Central memory CD8-positive, alpha-beta T cell (primary cell): ENCODE measurements at regions not wholly inside any gene's neighbourhood (a gene's known extent, or its start where the extent isn't known, plus 50 kb on each side); places are given as distances from the start of the nearest gene placed in this dataset.
"Not testable (repeated sequence)": the region's sequence is repeated elsewhere in the genome, so short reads cannot be mapped to it uniquely, and the experiment has no call there.

ENCODE experiments used
- ATAC-seq: fragments of 150-1000 bp; cut with Tn5 transposase; replicated peaks from 2 replicates; pipeline ENCODE4 v1.10.0; 2022; ENCODE audit warnings: mild to moderate bottlenecking, moderate FRiP score, moderate number of reproducible peaks; ENCODE audit not compliant: poor library complexity, severe bottlenecking; ENCODE audit errors: extremely low read depth
- DNase-seq, 2 donors: peaks; one replicate each; pipeline ENCODE4 v3.0.0; 2021; ENCODE audit warnings: low spot score in 2 of 2
- H3K27ac Mint-ChIP-seq: one replicate; pipeline ENCODE4 v1.8.0; 2022; ENCODE audit warnings: low read depth, mild to moderate bottlenecking, moderate library complexity, mixed read lengths
- H3K27me3 Mint-ChIP-seq: one replicate; pipeline ENCODE4 v1.8.0; 2022; ENCODE audit warnings: mixed read lengths
- H3K36me3 Mint-ChIP-seq: one replicate; pipeline ENCODE4 v1.8.0; 2022; ENCODE audit warnings: mild to moderate bottlenecking, moderate library complexity, mixed read lengths; ENCODE audit not compliant: insufficient read depth
- H3K4me1 Mint-ChIP-seq: one replicate; pipeline ENCODE4 v1.8.0; 2022; ENCODE audit warnings: mixed read lengths
- H3K4me3 Mint-ChIP-seq: one replicate; pipeline ENCODE4 v1.8.0; 2022; ENCODE audit warnings: mild to moderate bottlenecking, moderate library complexity, mixed read lengths
- H3K9me3 Mint-ChIP-seq: one replicate; pipeline ENCODE4 v1.8.0; 2022; ENCODE audit warnings: mixed read lengths

DNA sequence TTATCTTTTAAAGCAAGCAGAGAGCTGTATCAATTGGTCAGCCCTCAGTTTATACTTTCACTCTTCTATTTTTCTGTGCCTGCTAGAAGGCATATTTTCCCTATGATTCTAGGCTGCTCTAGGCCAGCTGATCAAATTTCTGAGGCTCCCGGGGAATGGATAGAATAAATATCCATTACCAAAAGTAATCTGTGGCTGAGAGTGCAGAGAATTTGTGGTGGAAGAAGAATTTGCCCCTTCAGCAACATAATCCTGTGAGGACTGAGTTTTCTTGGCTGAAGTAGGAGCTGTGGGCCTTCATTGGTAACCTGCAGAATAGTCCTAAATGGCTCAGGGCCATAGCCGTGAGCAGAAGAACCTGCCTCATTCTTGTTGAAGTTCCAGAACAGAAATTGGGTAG lies 314.6 kb upstream of the CASK start:
- Mint-ChIP-seq H3K9me3 (no peaks in the 10 kb centered on the region), H3K4me3 (no peak overlapping the region), H3K27me3 (no peaks in the 10 kb centered on the region), H3K27ac (no peak overlapping the region), H3K4me1 (no peaks in the 10 kb centered on the region), H3K36me3 (no peaks in the 10 kb centered on the region)
- no peak for ATAC-seq
- no peak for DNase-seq

DNA sequence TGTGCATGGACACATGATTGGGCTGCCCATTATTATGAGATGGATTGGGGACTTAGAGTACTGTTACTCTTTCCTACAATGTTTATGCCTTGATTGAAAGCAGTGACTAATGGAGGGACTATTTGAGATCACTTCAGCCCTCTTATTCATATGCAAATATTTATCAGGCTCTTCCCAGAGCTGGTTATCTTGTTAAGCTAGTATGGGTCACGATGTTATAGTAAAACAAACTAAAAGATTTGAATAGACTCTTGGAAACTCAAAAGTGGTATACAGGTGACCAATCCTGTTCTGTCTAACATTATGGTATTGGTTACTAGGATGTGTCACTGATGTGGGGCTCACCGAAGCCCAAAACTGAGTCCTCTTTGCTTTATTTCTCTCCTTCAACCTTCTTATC lies 306.2 kb upstream of the CASK start:
- no peak overlapping the region for H3K27ac Mint-ChIP-seq
- no peaks in the 10 kb centered on the region for H3K4me1 Mint-ChIP-seq
- DNase-seq: no peak
- no peak for ATAC-seq
- no peaks in the 10 kb centered on the region for H3K36me3 Mint-ChIP-seq
- H3K9me3 Mint-ChIP-seq: peaks cover 18% of the 10 kb centered on the region
- peaks cover 12% of the 10 kb centered on the region for H3K27me3 Mint-ChIP-seq
- no peak overlapping the region for H3K4me3 Mint-ChIP-seq

DNA sequence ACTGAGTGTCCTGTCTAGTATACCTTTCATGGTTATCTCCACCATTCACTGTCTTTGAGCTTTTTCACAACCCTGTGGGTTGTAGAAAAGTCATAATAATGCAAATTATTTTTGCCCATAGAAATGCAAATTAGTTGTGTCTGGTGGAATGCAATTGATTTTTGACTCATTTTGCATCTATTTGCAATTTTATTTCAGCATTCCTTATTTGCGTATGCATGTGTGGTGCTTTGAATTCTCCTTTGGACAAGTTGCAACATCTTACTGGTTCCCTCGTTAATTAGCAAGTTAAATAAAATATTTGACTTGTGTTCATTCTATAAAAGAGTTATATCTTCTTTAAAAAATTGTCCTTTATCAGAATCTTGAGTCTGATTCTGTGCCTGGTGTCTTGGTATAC lies 297.3 kb upstream of the CASK start:
- ATAC-seq: no peak
- Mint-ChIP-seq H3K4me1 (no peaks in the 10 kb centered on the region), H3K36me3 (no peaks in the 10 kb centered on the region), H3K4me3 (no peak overlapping the region), H3K9me3 (peaks cover 6% of the 10 kb centered on the region), H3K27ac (no peak overlapping the region), H3K27me3 (no peaks in the 10 kb centered on the region)
- no peak for DNase-seq

DNA sequence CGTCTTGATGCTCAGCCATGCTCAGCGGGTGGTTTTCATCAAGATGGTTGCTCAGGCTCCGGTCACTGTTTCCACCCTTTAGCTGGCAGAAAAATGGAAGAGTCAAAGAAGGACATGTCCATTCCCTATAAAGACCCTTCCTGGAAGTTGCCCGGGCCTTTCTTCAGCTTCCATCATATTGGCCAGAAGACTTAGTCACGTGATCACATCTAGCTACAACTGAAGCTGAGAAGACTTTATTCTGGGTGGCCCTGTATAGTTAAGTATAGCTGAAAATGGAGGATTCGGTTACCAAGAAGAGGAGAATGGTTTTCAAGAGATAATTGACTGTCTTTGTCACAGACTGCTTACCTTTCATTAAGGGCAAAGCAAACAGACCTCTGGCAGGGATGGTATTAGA lies 296.7 kb upstream of the CASK start:
- Mint-ChIP-seq H3K36me3 (no peaks in the 10 kb centered on the region), H3K4me3 (no peak overlapping the region), H3K27me3 (no peaks in the 10 kb centered on the region), H3K9me3 (peaks cover 5% of the 10 kb centered on the region), H3K27ac (no peak overlapping the region), H3K4me1 (no peaks in the 10 kb centered on the region)
- no peak for ATAC-seq
- no peak for DNase-seq

DNA sequence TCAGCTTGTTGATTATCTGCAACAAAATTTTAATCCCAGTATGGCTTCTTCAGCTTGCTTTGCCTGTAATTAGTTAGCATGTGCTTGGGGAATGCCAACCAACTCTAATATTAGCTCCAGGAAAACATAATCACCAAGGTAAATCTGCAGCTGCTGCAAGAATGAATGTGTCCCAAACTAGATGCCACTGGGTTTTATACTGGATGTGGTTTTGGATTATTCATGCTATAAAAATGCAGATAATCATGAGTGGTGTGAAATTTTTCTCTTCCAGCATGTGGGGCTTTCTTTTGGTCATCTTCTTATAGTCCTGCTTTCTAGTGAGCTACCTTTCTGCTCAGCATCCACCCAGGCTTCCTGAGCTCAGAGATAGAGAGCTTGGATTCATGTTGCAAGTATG lies 295.9 kb upstream of the CASK start:
- H3K4me3 Mint-ChIP-seq: no peak overlapping the region
- ATAC-seq (no peak), DNase-seq (no peak)
- H3K4me1 Mint-ChIP-seq: no peaks in the 10 kb centered on the region
- H3K36me3 Mint-ChIP-seq: no peaks in the 10 kb centered on the region
- H3K9me3 Mint-ChIP-seq: no peaks in the 10 kb centered on the region
- H3K27me3 Mint-ChIP-seq: no peaks in the 10 kb centered on the region
- no peak overlapping the region for H3K27ac Mint-ChIP-seq

DNA sequence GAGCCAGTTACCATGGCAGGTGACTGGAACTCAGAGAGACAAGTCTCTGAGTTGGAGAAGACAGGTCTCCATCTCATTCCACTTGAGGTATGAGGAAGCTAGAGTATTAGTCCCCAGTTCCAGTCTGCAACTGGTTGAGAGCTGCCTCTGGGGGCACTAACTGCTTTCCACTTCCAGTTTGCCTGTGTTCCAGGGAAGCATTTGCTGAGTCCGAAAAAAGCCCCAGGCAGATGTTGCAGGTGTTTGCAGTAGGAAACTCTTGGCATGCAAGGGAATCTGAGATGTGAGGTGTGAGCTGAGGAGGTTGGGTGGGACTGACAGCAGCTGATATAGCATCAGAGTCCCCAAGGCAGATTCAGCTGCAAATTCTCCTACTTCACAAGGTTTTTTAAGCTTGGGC lies 272.2 kb upstream of the CASK start:
- Mint-ChIP-seq H3K27me3 (no peaks in the 10 kb centered on the region), H3K27ac (no peak overlapping the region), H3K9me3 (peaks cover 5% of the 10 kb centered on the region), H3K4me3 (no peak overlapping the region), H3K36me3 (no peaks in the 10 kb centered on the region), H3K4me1 (no peaks in the 10 kb centered on the region)
- DNase-seq (no peak), ATAC-seq (no peak)

DNA sequence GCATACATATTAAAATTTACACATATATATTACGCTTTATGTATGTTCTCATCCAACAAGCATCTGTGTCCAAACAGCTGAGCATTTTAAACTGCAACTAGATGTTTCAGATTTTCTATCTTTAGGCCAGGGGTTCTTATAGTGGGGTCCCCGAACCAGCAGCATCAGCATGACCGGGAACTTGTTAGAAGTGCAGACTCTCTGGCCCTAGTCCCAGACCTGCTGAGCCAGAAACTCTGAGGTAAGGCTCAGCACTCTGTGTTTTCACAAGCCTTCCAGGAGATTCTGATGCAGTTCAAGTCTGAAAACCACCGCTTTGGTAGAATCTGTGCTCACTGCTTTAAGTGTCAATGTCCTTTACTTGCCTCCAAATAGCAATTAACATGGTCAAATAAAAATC lies 266.2 kb upstream of the CASK start:
- ATAC-seq (no peak), DNase-seq (no peak)
- no peak overlapping the region for H3K27ac Mint-ChIP-seq
- no peak overlapping the region for H3K4me3 Mint-ChIP-seq
- peaks cover 5% of the 10 kb centered on the region for H3K4me1 Mint-ChIP-seq
- no peaks in the 10 kb centered on the region for H3K27me3 Mint-ChIP-seq
- H3K9me3 Mint-ChIP-seq: peaks cover 5% of the 10 kb centered on the region
- H3K36me3 Mint-ChIP-seq: no peaks in the 10 kb centered on the region

DNA sequence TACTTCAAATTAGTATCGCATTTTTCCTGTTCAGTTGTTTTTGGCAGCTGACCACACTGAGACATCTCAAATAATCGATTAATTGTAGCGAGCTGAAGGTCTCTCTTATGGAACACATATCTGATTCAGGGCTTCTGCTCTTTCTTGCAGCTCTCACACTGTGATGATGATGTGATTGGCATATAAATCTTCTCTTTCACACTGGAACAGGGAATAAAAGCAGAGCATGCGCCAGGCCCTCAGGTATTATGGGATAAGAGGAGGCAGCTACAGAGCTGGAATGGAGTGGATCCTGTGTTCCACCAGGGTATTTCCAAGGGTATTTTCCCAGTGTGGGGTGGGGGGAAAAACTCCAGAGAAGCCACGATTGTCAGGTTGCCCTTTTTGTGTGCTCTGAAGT lies 265.4 kb upstream of the CASK start:
- H3K27me3 Mint-ChIP-seq: no peaks in the 10 kb centered on the region
- no peak overlapping the region for H3K27ac Mint-ChIP-seq
- no peak for ATAC-seq
- DNase-seq: no peak
- H3K4me3 Mint-ChIP-seq: no peak overlapping the region
- no peaks in the 10 kb centered on the region for H3K36me3 Mint-ChIP-seq
- H3K9me3 Mint-ChIP-seq: peaks cover 5% of the 10 kb centered on the region
- peaks cover 5% of the 10 kb centered on the region for H3K4me1 Mint-ChIP-seq

DNA sequence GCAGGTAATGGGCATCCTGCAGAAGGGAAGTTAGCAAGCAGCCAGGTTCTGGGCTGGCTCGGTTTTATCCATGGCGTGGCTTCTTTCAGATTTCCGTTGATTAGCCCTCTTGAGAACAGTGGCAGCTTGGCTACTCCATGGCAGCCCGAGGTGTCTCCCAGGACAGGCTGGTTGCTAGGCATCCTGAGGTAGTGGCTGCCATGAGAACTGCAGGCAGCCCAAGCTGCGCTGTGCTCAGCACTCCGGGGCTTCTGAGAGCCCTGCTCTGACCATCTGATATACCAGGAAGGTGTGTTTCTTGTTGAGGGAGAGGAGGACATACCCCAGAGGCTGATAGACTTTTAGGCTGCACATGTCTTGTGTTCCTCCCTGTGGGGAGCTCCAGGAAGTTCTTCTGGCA lies 253.4 kb upstream of the CASK start:
- no peak for DNase-seq
- H3K4me3 Mint-ChIP-seq: no peak overlapping the region
- no peaks in the 10 kb centered on the region for H3K4me1 Mint-ChIP-seq
- ATAC-seq: no peak
- peaks cover 3% of the 10 kb centered on the region for H3K36me3 Mint-ChIP-seq
- H3K27me3 Mint-ChIP-seq: no peaks in the 10 kb centered on the region
- no peak overlapping the region for H3K27ac Mint-ChIP-seq
- H3K9me3 Mint-ChIP-seq: no peaks in the 10 kb centered on the region

DNA sequence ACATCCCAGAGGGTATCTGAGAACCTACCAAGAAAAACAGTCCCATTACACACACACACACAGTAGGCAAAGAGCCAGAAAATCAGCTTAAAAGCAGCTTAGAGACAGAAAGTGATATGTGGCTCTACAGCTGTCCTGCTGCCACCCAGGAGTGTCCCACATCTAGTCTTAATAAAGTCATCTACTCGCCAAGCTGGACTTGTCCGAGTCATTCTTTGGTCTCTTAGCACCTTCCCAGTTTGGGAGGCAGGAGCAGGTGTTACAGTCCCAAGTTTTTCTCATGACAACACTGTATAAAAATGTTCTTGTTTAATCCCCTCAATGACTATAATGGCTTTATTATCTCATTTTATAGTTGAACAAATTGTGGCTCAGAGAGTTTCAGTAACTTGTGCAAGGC lies 252.5 kb upstream of the CASK start:
- ATAC-seq: no peak
- Mint-ChIP-seq H3K9me3 (no peaks in the 10 kb centered on the region), H3K4me1 (no peaks in the 10 kb centered on the region), H3K27ac (no peak overlapping the region), H3K27me3 (no peaks in the 10 kb centered on the region), H3K4me3 (no peak overlapping the region), H3K36me3 (peaks cover 3% of the 10 kb centered on the region)
- no peak for DNase-seq

DNA sequence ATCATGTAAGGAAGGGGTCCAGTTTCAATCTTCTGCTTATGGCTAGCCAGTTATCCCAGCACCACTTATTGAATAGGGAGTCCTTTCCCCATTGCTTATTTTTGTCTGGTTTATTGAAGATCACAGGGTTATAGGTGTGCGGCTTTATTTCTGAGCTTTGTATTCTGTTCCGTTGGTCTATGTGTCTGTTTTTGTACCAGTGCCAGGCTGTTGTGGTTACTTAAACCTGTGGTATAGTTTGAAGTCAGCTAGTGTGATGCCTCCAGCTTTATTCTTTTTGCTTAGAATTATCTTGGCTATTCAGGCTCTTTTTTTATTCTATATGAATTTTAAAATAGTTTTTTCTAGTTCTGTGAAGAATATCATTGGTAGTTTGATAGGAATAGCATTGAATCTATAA lies 234.6 kb upstream of the CASK start:
- H3K4me1 Mint-ChIP-seq, DNase-seq, H3K27ac Mint-ChIP-seq, H3K9me3 Mint-ChIP-seq, H3K27me3 Mint-ChIP-seq, H3K36me3 Mint-ChIP-seq, H3K4me3 Mint-ChIP-seq, ATAC-seq: not testable (repeated sequence)

DNA sequence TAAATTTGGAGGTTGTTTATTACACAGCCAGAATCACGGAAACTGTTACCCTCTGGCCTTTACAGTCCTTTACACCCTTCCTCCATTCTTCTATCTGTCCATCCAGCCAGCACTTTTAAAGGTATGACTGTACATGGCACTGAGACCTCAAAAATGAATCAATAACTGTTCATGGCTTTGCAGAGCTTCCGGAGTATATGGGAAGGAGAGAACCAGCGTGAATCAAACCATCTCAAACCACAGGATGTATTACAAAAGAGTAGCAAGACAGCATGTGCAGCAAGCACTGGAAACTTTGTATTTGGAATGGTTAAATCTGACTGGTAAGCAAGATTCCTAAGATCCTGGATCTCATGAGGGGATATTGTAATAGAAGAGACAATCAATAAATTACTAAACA lies 228.5 kb upstream of the CASK start:
- DNase-seq (no peak), ATAC-seq (no peak)
- Mint-ChIP-seq H3K4me1 (peaks cover 8% of the 10 kb centered on the region), H3K27ac (no peak overlapping the region), H3K9me3 (no peaks in the 10 kb centered on the region), H3K27me3 (no peaks in the 10 kb centered on the region), H3K4me3 (no peak overlapping the region), H3K36me3 (no peaks in the 10 kb centered on the region)

DNA sequence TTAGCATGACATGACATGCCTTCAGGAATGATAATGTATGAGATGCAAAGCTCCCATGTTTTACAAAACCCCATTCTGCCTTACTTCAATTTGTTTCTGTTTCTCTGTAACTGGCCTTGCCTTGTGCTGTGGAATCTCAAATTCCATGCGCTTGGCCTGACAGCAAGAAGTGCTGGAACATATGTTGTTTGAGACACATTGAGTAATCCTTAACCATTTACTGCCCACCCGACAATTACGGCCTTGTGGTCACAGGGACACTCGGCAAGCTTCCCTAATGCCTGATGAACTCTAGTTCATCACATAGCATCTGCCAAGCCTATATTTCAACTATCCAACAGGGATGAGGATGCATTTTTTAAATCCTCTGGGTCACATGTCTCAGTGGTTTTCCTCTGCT lies 226.4 kb upstream of the CASK start:
- no peaks in the 10 kb centered on the region for H3K27me3 Mint-ChIP-seq
- peaks cover 8% of the 10 kb centered on the region for H3K4me1 Mint-ChIP-seq
- H3K27ac Mint-ChIP-seq: no peak overlapping the region
- no peaks in the 10 kb centered on the region for H3K36me3 Mint-ChIP-seq
- H3K9me3 Mint-ChIP-seq: no peaks in the 10 kb centered on the region
- H3K4me3 Mint-ChIP-seq: no peak overlapping the region
- no peak for ATAC-seq
- no peak for DNase-seq

DNA sequence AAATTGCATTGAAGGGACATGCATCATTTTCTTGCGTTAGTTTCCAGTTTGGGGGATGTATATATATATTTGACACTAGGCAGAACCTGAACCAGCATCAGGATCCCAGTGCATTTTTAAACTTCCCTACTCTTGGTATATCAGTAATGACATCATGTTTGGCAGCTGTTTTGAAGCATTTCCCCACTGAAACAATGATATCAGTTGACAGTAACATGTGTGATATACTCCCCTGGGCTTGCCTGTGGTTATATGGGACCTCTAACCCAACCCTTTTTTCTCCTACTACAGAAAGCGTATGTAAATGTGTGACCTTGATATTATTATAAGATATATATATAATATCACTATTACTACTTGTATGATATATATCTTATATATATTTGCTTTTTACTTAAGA lies 225.9 kb upstream of the CASK start:
- Mint-ChIP-seq H3K9me3 (no peaks in the 10 kb centered on the region), H3K4me1 (peaks cover 8% of the 10 kb centered on the region), H3K27ac (no peak overlapping the region), H3K4me3 (no peak overlapping the region), H3K36me3 (no peaks in the 10 kb centered on the region), H3K27me3 (no peaks in the 10 kb centered on the region)
- ATAC-seq (no peak), DNase-seq (no peak)
